Ishikawa (cell line): ENCODE measurements at regions not wholly inside any gene's neighbourhood (a gene's known extent, or its start where the extent isn't known, plus 50 kb on each side); places are given as distances from the start of the nearest gene placed in this dataset.

ENCODE experiments used
- CEBPB ChIP-seq: IDR thresholded peaks from 2 replicates; pipeline ENCODE4 v1.6.1; 2012
- CREB1 ChIP-seq: IDR thresholded peaks from 2 replicates; pipeline ENCODE4 v1.6.1; 2012; ENCODE audit warnings: low read depth
- EGR1 ChIP-seq: IDR thresholded peaks from 2 replicates; pipeline ENCODE4 v1.6.1; 2012
- EP300 ChIP-seq: IDR thresholded peaks from 2 replicates; pipeline ENCODE4 v1.6.1; 2012; ENCODE audit warnings: borderline replicate concordance
- FOXM1 ChIP-seq: IDR thresholded peaks from 2 replicates; pipeline ENCODE4 v1.6.1; 2012; ENCODE audit warnings: low read depth, borderline replicate concordance
- MAX ChIP-seq: IDR thresholded peaks from 2 replicates; pipeline ENCODE4 v1.6.1; 2012
- NFIC ChIP-seq: IDR thresholded peaks from 2 replicates; pipeline ENCODE4 v1.6.1; 2012
- TAF1 ChIP-seq: IDR thresholded peaks from 2 replicates; pipeline ENCODE4 v1.6.1; 2012; ENCODE audit warnings: low read depth, mild to moderate bottlenecking
- TCF12 ChIP-seq: IDR thresholded peaks from 2 replicates; pipeline ENCODE4 v1.6.1; 2012; ENCODE audit warnings: low read depth
- TEAD4 ChIP-seq: IDR thresholded peaks from 2 replicates; pipeline ENCODE4 v1.6.1; 2012
- YY1 ChIP-seq: IDR thresholded peaks from 2 replicates; pipeline ENCODE4 v1.6.1; 2012; ENCODE audit warnings: low read depth
- TF ChIP-seq, protein P1 (sequence below): IDR thresholded peaks from 2 replicates; pipeline ENCODE4 v1.6.1; 2012; ENCODE audit warnings: low read depth, mild to moderate bottlenecking

DNA sequence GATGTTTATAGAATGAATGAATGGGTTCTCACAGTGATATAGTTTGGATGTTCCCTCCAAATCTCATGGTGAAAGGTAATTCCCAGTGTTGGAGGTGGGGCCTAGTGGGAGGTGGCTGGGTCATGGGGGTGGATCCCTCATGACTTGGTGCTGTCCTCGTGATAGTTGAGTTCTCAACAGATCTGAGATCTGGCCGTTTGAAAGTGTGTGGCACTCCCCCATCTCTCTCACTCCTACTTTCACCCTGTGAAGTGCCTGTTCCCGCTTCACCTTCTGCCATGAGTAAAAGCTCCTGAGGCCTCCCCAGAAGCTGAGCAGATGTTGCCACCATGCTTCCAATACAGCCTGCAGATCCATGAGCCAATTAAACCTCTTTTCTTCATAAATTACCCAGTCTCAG, 170.8 kb upstream of the LINGO1 start:
- no peak for TF ChIP-seq MAX
- TF ChIP-seq CREB1, result no peak
- TF ChIP-seq, protein P1, sequence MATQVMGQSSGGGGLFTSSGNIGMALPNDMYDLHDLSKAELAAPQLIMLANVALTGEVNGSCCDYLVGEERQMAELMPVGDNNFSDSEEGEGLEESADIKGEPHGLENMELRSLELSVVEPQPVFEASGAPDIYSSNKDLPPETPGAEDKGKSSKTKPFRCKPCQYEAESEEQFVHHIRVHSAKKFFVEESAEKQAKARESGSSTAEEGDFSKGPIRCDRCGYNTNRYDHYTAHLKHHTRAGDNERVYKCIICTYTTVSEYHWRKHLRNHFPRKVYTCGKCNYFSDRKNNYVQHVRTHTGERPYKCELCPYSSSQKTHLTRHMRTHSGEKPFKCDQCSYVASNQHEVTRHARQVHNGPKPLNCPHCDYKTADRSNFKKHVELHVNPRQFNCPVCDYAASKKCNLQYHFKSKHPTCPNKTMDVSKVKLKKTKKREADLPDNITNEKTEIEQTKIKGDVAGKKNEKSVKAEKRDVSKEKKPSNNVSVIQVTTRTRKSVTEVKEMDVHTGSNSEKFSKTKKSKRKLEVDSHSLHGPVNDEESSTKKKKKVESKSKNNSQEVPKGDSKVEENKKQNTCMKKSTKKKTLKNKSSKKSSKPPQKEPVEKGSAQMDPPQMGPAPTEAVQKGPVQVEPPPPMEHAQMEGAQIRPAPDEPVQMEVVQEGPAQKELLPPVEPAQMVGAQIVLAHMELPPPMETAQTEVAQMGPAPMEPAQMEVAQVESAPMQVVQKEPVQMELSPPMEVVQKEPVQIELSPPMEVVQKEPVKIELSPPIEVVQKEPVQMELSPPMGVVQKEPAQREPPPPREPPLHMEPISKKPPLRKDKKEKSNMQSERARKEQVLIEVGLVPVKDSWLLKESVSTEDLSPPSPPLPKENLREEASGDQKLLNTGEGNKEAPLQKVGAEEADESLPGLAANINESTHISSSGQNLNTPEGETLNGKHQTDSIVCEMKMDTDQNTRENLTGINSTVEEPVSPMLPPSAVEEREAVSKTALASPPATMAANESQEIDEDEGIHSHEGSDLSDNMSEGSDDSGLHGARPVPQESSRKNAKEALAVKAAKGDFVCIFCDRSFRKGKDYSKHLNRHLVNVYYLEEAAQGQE, result no peak
- TF ChIP-seq TAF1, result no peak
- no peak for TF ChIP-seq EP300
- no peak for TF ChIP-seq YY1
- TF ChIP-seq EGR1, result no peak
- TF ChIP-seq FOXM1, result no peak
- no peak for TF ChIP-seq CEBPB
- TF ChIP-seq NFIC, result no peak
- no peak for TF ChIP-seq TEAD4
- no peak for TF ChIP-seq TCF12
